ENCODE measurements at regions not wholly inside any gene's neighbourhood (a gene's known extent, or its start where the extent isn't known, plus 50 kb on each side); places are given as distances from the start of the nearest gene placed in this dataset.

- no peak for TF ChIP-seq CTCF (IDR thresholded peaks at IDR 0.05; ENCODE audit: insufficient read depth, low read length)
- TF ChIP-seq GABPA (IDR thresholded peaks at IDR 0.05; ENCODE audit: low read depth) = no peak
These were observed 137.9 kb upstream of the ARID2 start for GRCh38 chr12:45591635-45592034.

Measured in HL-60 (cell line).